B cell (primary cell): ENCODE measurements at regions not wholly inside any gene's neighbourhood (a gene's known extent, or its start where the extent isn't known, plus 50 kb on each side); places are given as distances from the start of the nearest gene placed in this dataset.

Experiments
- ATAC-seq: fragments of 200-7000 bp; cut with Tn5 transposase; one replicate; pipeline ENCODE4 v1.10.0; 2021; ENCODE audit warnings: low read depth, mild to moderate bottlenecking, moderate number of reproducible peaks, moderate library complexity
- CTCF ChIA-PET: fragments of 350-600 bp; sonication (Branson Sonifier 250); formaldehyde crosslinking; loops from one replicate; lab custom pipeline; 2021; ENCODE audit warnings: antibody characterized with exemption, inconsistent platforms; lab: Charles Lee
- POLR2A ChIA-PET: fragments of 350-600 bp; sonication (Branson Sonifier 250); formaldehyde crosslinking; loops from one replicate; lab custom pipeline; 2021; ENCODE audit warnings: antibody characterized with exemption; lab: Charles Lee
- DNase-seq: peaks from one replicate; pipeline ENCODE4 v3.0.0; 2013
- H2AFZ ChIP-seq: 2 replicates; pipeline ENCODE4 v1.6.1; 2012; ENCODE audit warnings: mild to moderate bottlenecking, low read depth, low read length; ENCODE audit not compliant: insufficient read depth, poor library complexity, severe bottlenecking
- H3K27ac ChIP-seq, 2 donors: 1 replicate in 1 of 2; 2 replicates in 1 of 2; pipeline ENCODE4 v1.5.1; 2012 to 2013; ENCODE audit warnings: low read length in 2 of 2, mild to moderate bottlenecking in 2 of 2, moderate library complexity in 1 of 2
- H3K27me3 ChIP-seq, 4 experiments: fragments of 200-600 bp in 1 of 4; sonication (generic) in 1 of 4; replicated peaks in 1 of 4; 1 replicate in 2 of 4; 2 replicates in 2 of 4; pipeline versions ENCODE4 v1.6.1 to v1.7.0; 2013 to 2016; ENCODE audit warnings: low read length in 3 of 4, mild to moderate bottlenecking in 2 of 4, mixed read lengths in 1 of 4, moderate library complexity in 1 of 4; ENCODE audit not compliant: insufficient read depth in 4 of 4, control insufficient read depth in 3 of 4; ENCODE audit errors: control extremely low read depth in 1 of 4
- H3K36me3 ChIP-seq, 2 experiments: replicated peaks in 1 of 2; 1 replicate in 1 of 2; 2 replicates in 1 of 2; pipeline versions ENCODE4 v1.6.1 to v1.7.1; 2013; ENCODE audit warnings: low read length in 1 of 2; ENCODE audit not compliant: insufficient read depth in 2 of 2, control insufficient read depth in 1 of 2; ENCODE audit errors: control extremely low read depth in 1 of 2, extremely low read depth in 1 of 2
- H3K4me1 ChIP-seq, 2 donors: fragments of 200-600 bp in 1 of 2; sonication (generic) in 1 of 2; 1 replicate in 1 of 2; 2 replicates in 1 of 2; pipeline versions ENCODE4 v1.5.1 to v1.6.1; 2013 to 2017; ENCODE audit warnings: low read length in 2 of 2; ENCODE audit not compliant: control insufficient read depth in 2 of 2, insufficient read depth in 2 of 2
- H3K4me2 ChIP-seq: replicated peaks from 2 replicates; pipeline ENCODE3; 2012; ENCODE audit warnings: mild to moderate bottlenecking, low read depth, low read length; ENCODE audit not compliant: poor library complexity, severe bottlenecking
- H3K4me3 ChIP-seq, 5 experiments: fragments of 200-600 bp in 1 of 5; sonication (generic) in 1 of 5; 1 replicate in 3 of 5; 2 replicates in 2 of 5; pipeline versions ENCODE4 v1.5.1 to v1.7.0; 2011 to 2016; ENCODE audit warnings: low read length in 4 of 5, mild to moderate bottlenecking in 4 of 5, low read depth in 2 of 5, control low read depth in 1 of 5, moderate library complexity in 1 of 5; ENCODE audit not compliant: insufficient read depth in 1 of 5; ENCODE audit errors: control extremely low read depth in 1 of 5, extremely low read depth in 1 of 5
- H3K79me2 ChIP-seq: fragments of 200-600 bp; sonication (generic); one replicate; pipeline ENCODE4 v1.6.0; 2016; ENCODE audit warnings: low read length; ENCODE audit not compliant: control insufficient read depth, insufficient read depth
- H3K9ac ChIP-seq: fragments of 200-600 bp; sonication (generic); 2 replicates; pipeline ENCODE4 v1.6.1; 2017; ENCODE audit warnings: mild to moderate bottlenecking, low read length, moderate library complexity
- H3K9me3 ChIP-seq, 3 donors: one replicate each; pipeline versions ENCODE4 v1.6.1 to v1.7.1; 2013; ENCODE audit warnings: low read length in 2 of 3; ENCODE audit not compliant: control insufficient read depth in 2 of 3, insufficient read depth in 1 of 3; ENCODE audit errors: control extremely low read depth in 1 of 3
- H4K20me1 ChIP-seq: 2 replicates; pipeline ENCODE4 v1.6.0; 2012; ENCODE audit warnings: mild to moderate bottlenecking, low read length; ENCODE audit not compliant: insufficient read depth, control insufficient read depth, poor library complexity, severe bottlenecking
- H3K27ac Mint-ChIP-seq: one replicate; pipeline ENCODE4 v1.8.0; 2021; ENCODE audit warnings: mixed read lengths
- H3K27me3 Mint-ChIP-seq: one replicate; pipeline ENCODE4 v1.8.0; 2021; ENCODE audit warnings: mixed read lengths
- H3K4me1 Mint-ChIP-seq: one replicate; pipeline ENCODE4 v1.8.0; 2021; ENCODE audit warnings: mixed read lengths
- H3K4me3 Mint-ChIP-seq: one replicate; pipeline ENCODE4 v1.8.0; 2021; ENCODE audit warnings: mixed read lengths
- H3K9me3 Mint-ChIP-seq: one replicate; pipeline ENCODE4 v1.8.0; 2022; ENCODE audit warnings: mixed read lengths; ENCODE audit not compliant: insufficient read depth
- CTCF ChIP-seq: fragments of 200-600 bp; IDR thresholded peaks from one replicate; pipeline ENCODE4 v1.8.0; 2022; ENCODE audit warnings: antibody characterized with exemption, mild to moderate bottlenecking
- EZH2 ChIP-seq: IDR thresholded peaks from 2 replicates; pipeline ENCODE4 v1.6.1; 2012; ENCODE audit warnings: borderline replicate concordance, low read depth, mild to moderate bottlenecking, moderate library complexity, low read length; ENCODE audit not compliant: insufficient read depth, poor library complexity, severe bottlenecking
- WGBS: methylation state at CpG from one replicate; pipeline ENCODE4 v1.1.5; 2013; ENCODE audit warnings: missing lambda C conversion rate; ENCODE audit not compliant: insufficient coverage; 5-methylcytosine and 5-hydroxymethylcytosine counted together
- intact Hi-C: fragments of 100-400 bp; cut with micrococcal nuclease; formaldehyde crosslinking; loops from one replicate; pipeline ENCODE4 v1.10.0; 2022

GRCh38 chr6:48835421-48835958 lies 627.6 kb downstream of the MMUT start:
- Histone ChIP-seq H3K4me1 (no peaks in the 10 kb centered on the region), H3K79me2 (no peaks in the 10 kb centered on the region), H3K9me3 (no peaks in the 10 kb centered on the region), H3K4me3 (no peak overlapping the region), H4K20me1 (no peaks in the 10 kb centered on the region), H2AFZ (no peak overlapping the region), H3K36me3 (no peaks in the 10 kb centered on the region), H3K4me2 (no peak overlapping the region), H3K27ac (no peak overlapping the region), H3K9ac (no peak overlapping the region), H3K27me3 (no peaks in the 10 kb centered on the region)
- Mint-ChIP-seq H3K9me3 (peaks cover 5% of the 10 kb centered on the region), H3K4me1 (no peaks in the 10 kb centered on the region), H3K27ac (no peak overlapping the region), H3K27me3 (no peaks in the 10 kb centered on the region), H3K4me3 (no peak overlapping the region)
- DNase-seq, result no peak
- no peak for ATAC-seq
- ChIA-PET POLR2A (no interaction called here), CTCF (no interaction called here)
- intact Hi-C loops, result no loop called here
- 20% methylated on average over 2 of the region's 2 CpGs for WGBS
- no peak for TF ChIP-seq EZH2
- TF ChIP-seq CTCF, result no peak

GRCh38 chr6:48834706-48835105 lies 628.3 kb downstream of the MMUT start:
- H3K27me3 Mint-ChIP-seq, result no peaks in the 10 kb centered on the region
- H3K27ac Mint-ChIP-seq, result no peak overlapping the region
- H2AFZ ChIP-seq, result no peak overlapping the region
- no peaks in the 10 kb centered on the region for H4K20me1 ChIP-seq
- TF ChIP-seq EZH2, result no peak
- TF ChIP-seq CTCF, result no peak
- DNase-seq (no peak), ATAC-seq (no peak)
- ChIA-PET POLR2A (no interaction called here), CTCF (no interaction called here)
- no peak overlapping the region for H3K4me2 ChIP-seq
- no peaks in the 10 kb centered on the region for H3K9me3 ChIP-seq
- no peak overlapping the region for H3K27ac ChIP-seq
- intact Hi-C loops, result no loop called here
- no peaks in the 10 kb centered on the region for H3K36me3 ChIP-seq
- no peak overlapping the region for H3K4me3 ChIP-seq
- H3K27me3 ChIP-seq, result no peaks in the 10 kb centered on the region
- H3K79me2 ChIP-seq, result no peaks in the 10 kb centered on the region
- peaks cover 3% of the 10 kb centered on the region for H3K9me3 Mint-ChIP-seq
- H3K9ac ChIP-seq, result no peak overlapping the region
- no peaks in the 10 kb centered on the region for H3K4me1 Mint-ChIP-seq
- H3K4me1 ChIP-seq, result no peaks in the 10 kb centered on the region
- H3K4me3 Mint-ChIP-seq, result no peak overlapping the region
